ENCODE measurements at regions not wholly inside any gene's neighbourhood (a gene's known extent, or its start where the extent isn't known, plus 50 kb on each side); places are given as distances from the start of the nearest gene placed in this dataset.
"Not testable (repeated sequence)": the region's sequence is repeated elsewhere in the genome, so short reads cannot be mapped to it uniquely, and the experiment has no call there.

DNA sequence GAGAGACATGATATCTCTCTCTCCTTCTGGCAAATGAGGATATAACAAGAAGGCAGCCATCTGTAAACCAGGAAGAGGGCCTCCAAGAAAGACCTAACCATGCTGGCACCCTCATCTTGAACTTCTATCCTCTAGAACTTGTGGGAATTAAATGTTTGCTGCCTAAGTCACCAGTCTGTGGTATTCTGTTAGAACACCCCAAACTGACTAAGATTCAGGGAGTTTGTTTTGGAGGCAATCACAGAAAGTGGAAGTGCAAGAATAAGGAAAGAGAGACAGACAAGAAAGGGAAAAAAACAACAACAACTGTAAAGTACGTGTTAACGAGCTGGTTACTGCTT is 114.5 kb upstream of the GOT2 start:
- peaks cover 30% of the 10 kb centered on the region for H3K27me3 ChIP-seq (ENCODE audit: low read length)
- intact Hi-C loops (cut with micrococcal nuclease): no loop called here
- no peaks in the 10 kb centered on the region for H3K4me1 ChIP-seq (ENCODE audit: insufficient read depth, low read length)
- BruUV-seq (replicated peaks): no TSS peak
- H2AFZ ChIP-seq (ENCODE audit: low read length): no peak overlapping the region
- ChIA-PET POLR2A (ENCODE audit: unreplicated experiment) (no interaction called here), CTCF (no interaction called here)
- no peak overlapping the region for H3K27ac ChIP-seq (ENCODE audit: low read length)
- H3K36me3 ChIP-seq (ENCODE audit: low read depth, low read length): no peaks in the 10 kb centered on the region
- no peak overlapping the region for H3K9ac ChIP-seq (ENCODE audit: low read length)
- no peaks in the 10 kb centered on the region for H3K9me2 ChIP-seq (replicated peaks; ENCODE audit: low read length)
- H4K20me1 ChIP-seq (ENCODE audit: low read length): no peaks in the 10 kb centered on the region
- no peak for DNase-seq
- ATAC-seq: no peak
- no peaks in the 10 kb centered on the region for H3F3A ChIP-seq (ENCODE audit: low read length, unreplicated experiment)
- H3K4me3 ChIP-seq (ENCODE audit: low read length): no peak overlapping the region
- H3K4me2 ChIP-seq (ENCODE audit: low read length): no peak overlapping the region
- H3K9me3 ChIP-seq (ENCODE audit: low read length): no peaks in the 10 kb centered on the region
- H3K79me2 ChIP-seq (ENCODE audit: low read length): no peaks in the 10 kb centered on the region
- TF ChIP-seq EZH2phosphoT487 (IDR thresholded peaks at IDR 0.05; ENCODE audit: borderline replicate concordance, low read length) (no peak), EZH2 (IDR thresholded peaks at IDR 0.05; ENCODE audit: low read length, unreplicated experiment) (no peak)
- TF ChIP-seq, protein P1, sequence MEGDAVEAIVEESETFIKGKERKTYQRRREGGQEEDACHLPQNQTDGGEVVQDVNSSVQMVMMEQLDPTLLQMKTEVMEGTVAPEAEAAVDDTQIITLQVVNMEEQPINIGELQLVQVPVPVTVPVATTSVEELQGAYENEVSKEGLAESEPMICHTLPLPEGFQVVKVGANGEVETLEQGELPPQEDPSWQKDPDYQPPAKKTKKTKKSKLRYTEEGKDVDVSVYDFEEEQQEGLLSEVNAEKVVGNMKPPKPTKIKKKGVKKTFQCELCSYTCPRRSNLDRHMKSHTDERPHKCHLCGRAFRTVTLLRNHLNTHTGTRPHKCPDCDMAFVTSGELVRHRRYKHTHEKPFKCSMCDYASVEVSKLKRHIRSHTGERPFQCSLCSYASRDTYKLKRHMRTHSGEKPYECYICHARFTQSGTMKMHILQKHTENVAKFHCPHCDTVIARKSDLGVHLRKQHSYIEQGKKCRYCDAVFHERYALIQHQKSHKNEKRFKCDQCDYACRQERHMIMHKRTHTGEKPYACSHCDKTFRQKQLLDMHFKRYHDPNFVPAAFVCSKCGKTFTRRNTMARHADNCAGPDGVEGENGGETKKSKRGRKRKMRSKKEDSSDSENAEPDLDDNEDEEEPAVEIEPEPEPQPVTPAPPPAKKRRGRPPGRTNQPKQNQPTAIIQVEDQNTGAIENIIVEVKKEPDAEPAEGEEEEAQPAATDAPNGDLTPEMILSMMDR (conservative IDR thresholded peaks at IDR 0.05; ENCODE audit: low read depth, low read length): no peak

DNA sequence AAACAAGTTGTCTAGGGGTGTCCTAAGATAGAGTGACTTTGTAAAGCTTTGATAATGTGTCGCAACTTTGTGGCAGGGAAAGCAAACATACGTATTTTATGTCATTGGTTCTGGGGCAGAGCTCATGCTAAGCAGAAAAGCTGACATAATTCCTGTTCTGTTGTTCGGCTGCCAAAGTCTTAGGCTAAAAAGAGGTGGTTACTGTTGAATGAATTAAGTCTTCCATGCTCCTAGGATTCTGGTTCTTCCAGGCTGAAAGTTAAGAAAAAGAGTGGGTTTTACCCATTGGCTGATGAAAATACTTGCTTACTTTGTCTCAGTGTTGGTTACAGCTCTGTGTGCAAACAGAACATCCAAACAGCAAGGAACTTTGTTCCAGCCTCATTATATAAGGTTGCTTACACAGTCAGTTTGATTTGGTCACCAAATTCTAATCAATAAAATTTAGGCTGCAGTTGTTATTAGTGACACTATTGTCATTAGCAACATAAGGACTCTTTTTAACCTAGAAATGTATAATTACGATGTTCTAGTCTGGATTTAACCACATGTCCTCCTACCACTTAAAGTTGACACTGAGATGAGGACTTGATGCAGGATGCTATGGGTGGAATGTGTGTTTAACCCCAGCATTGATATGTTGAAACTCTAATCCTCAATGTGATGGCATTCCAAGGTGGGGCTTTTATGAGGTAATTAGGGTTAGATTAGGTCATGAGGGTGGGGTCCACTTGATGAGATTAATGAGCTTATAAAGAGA is 114.0 kb upstream of the GOT2 start:
- no peaks in the 10 kb centered on the region for H4K20me1 ChIP-seq (ENCODE audit: low read length)
- no peak for DNase-seq
- POLR2A ChIA-PET (ENCODE audit: unreplicated experiment): no interaction called here
- H3K9me3 ChIP-seq (ENCODE audit: low read length): no peaks in the 10 kb centered on the region
- H3K4me2 ChIP-seq (ENCODE audit: low read length): no peak overlapping the region
- intact Hi-C loops (cut with micrococcal nuclease): no loop called here
- no peak overlapping the region for H2AFZ ChIP-seq (ENCODE audit: low read length)
- H3K27ac ChIP-seq (ENCODE audit: low read length): no peak overlapping the region
- no peaks in the 10 kb centered on the region for H3K79me2 ChIP-seq (ENCODE audit: low read length)
- no peaks in the 10 kb centered on the region for H3K9me2 ChIP-seq (replicated peaks; ENCODE audit: low read length)
- CTCF ChIA-PET: no interaction called here
- peaks cover 26% of the 10 kb centered on the region for H3K27me3 ChIP-seq (ENCODE audit: low read length)
- no peak overlapping the region for H3K9ac ChIP-seq (ENCODE audit: low read length)
- no peak overlapping the region for H3K4me3 ChIP-seq (ENCODE audit: low read length)
- no TSS peak for BruUV-seq (replicated peaks)
- no peaks in the 10 kb centered on the region for H3K4me1 ChIP-seq (ENCODE audit: insufficient read depth, low read length)
- ATAC-seq: no peak
- H3K36me3 ChIP-seq (ENCODE audit: low read depth, low read length): no peaks in the 10 kb centered on the region
- no peaks in the 10 kb centered on the region for H3F3A ChIP-seq (ENCODE audit: low read length, unreplicated experiment)
- TF ChIP-seq EZH2phosphoT487 (IDR thresholded peaks at IDR 0.05; ENCODE audit: borderline replicate concordance, low read length): no peak
- no peak for TF ChIP-seq EZH2 (IDR thresholded peaks at IDR 0.05; ENCODE audit: low read length, unreplicated experiment)
- TF ChIP-seq, protein P1 (conservative IDR thresholded peaks at IDR 0.05; ENCODE audit: low read depth, low read length): no peak

DNA sequence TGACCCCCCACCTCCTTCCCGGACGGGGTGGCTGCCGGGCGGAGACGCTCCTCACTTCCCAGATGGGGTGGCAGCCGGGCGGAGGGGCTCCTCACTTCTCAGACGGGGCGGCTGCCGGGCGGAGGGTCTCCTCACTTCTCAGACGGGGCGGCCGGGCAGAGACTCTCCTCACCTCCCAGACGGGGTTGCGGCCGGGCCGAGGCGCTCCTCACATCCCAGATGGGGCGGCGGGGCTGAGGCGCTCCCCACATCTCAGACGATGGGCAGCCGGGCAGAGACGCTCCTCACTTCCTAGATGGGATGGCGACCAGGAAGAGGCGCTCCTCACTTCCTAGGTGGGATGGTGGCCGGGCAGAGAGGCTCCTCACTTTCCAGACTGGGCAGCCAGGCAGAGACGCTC is 112.1 kb upstream of the GOT2 start:
- H2AFZ ChIP-seq (ENCODE audit: low read length); CTCF ChIA-PET; H3K9ac ChIP-seq (ENCODE audit: low read length); ATAC-seq; H3K4me3 ChIP-seq (ENCODE audit: low read length); H3F3A ChIP-seq (ENCODE audit: low read length, unreplicated experiment); intact Hi-C loops (cut with micrococcal nuclease); H3K27ac ChIP-seq (ENCODE audit: low read length); H3K4me1 ChIP-seq (ENCODE audit: insufficient read depth, low read length); H3K9me2 ChIP-seq (replicated peaks; ENCODE audit: low read length); H3K79me2 ChIP-seq (ENCODE audit: low read length); DNase-seq; H3K4me2 ChIP-seq (ENCODE audit: low read length); H3K9me3 ChIP-seq (ENCODE audit: low read length); H3K36me3 ChIP-seq (ENCODE audit: low read depth, low read length); BruUV-seq (replicated peaks); H4K20me1 ChIP-seq (ENCODE audit: low read length); POLR2A ChIA-PET (ENCODE audit: unreplicated experiment): not testable (repeated sequence)
- peaks cover 15% of the 10 kb centered on the region; the same call in 1 of the 2 replicates for H3K27me3 ChIP-seq (ENCODE audit: low read length)

All from PC-3 (cell line).